Endothelial cell (in vitro differentiated cells): ENCODE measurements at regions not wholly inside any gene's neighbourhood (a gene's known extent, or its start where the extent isn't known, plus 50 kb on each side); places are given as distances from the start of the nearest gene placed in this dataset.

Source experiments
- DNase-seq: peaks from one replicate; pipeline ENCODE4 v3.0.0; 2021; ENCODE audit warnings: low spot score
- H3K27ac Mint-ChIP-seq: one replicate; pipeline ENCODE4 v1.8.0; 2021; ENCODE audit warnings: mixed read lengths, inconsistent platforms; ENCODE audit not compliant: unreplicated experiment
- H3K27me3 Mint-ChIP-seq: one replicate; pipeline ENCODE4 v1.8.0; 2021; ENCODE audit warnings: mild to moderate bottlenecking, moderate library complexity, mixed read lengths, inconsistent platforms; ENCODE audit not compliant: unreplicated experiment
- H3K36me3 Mint-ChIP-seq: one replicate; pipeline ENCODE4 v1.8.0; 2021; ENCODE audit warnings: mild to moderate bottlenecking, low read depth, mixed read lengths, inconsistent platforms; ENCODE audit not compliant: unreplicated experiment
- H3K4me1 Mint-ChIP-seq: one replicate; pipeline ENCODE4 v1.8.0; 2021; ENCODE audit warnings: mild to moderate bottlenecking, mixed read lengths, inconsistent platforms; ENCODE audit not compliant: unreplicated experiment
- H3K4me3 Mint-ChIP-seq: one replicate; pipeline ENCODE4 v1.8.0; 2021; ENCODE audit warnings: mild to moderate bottlenecking, mixed read lengths, inconsistent platforms; ENCODE audit not compliant: unreplicated experiment
- H3K9me3 Mint-ChIP-seq: one replicate; pipeline ENCODE4 v1.8.0; 2021; ENCODE audit warnings: mixed read lengths, inconsistent platforms; ENCODE audit not compliant: unreplicated experiment
- CTCF ChIP-seq: fragments of 200-600 bp; sonication (generic); IDR thresholded peaks from one replicate; pipeline ENCODE4 v1.5.0; 2021; ENCODE audit warnings: antibody characterized with exemption; ENCODE audit not compliant: unreplicated experiment

GRCh38 chr3:25040748-25041147 is 387.3 kb upstream of the RARB start:
- Mint-ChIP-seq H3K4me3 (no peak overlapping the region), H3K27me3 (no peaks in the 10 kb centered on the region), H3K36me3 (no peaks in the 10 kb centered on the region), H3K9me3 (no peaks in the 10 kb centered on the region), H3K27ac (no peak overlapping the region), H3K4me1 (peaks cover 9% of the 10 kb centered on the region)
- DNase-seq = no peak
- TF ChIP-seq CTCF = no peak

GRCh38 chr3:25041871-25042584 is 386.0 kb upstream of the RARB start:
- peaks cover 9% of the 10 kb centered on the region for H3K4me1 Mint-ChIP-seq
- no peak overlapping the region for H3K27ac Mint-ChIP-seq
- no peaks in the 10 kb centered on the region for H3K27me3 Mint-ChIP-seq
- no peaks in the 10 kb centered on the region for H3K9me3 Mint-ChIP-seq
- no peak overlapping the region for H3K4me3 Mint-ChIP-seq
- no peaks in the 10 kb centered on the region for H3K36me3 Mint-ChIP-seq
- no peak for DNase-seq
- TF ChIP-seq CTCF = no peak

GRCh38 chr3:25043177-25043576 is 384.9 kb upstream of the RARB start:
- Mint-ChIP-seq H3K4me1 (peaks cover 9% of the 10 kb centered on the region), H3K9me3 (no peaks in the 10 kb centered on the region), H3K4me3 (no peak overlapping the region), H3K27ac (no peak overlapping the region), H3K27me3 (no peaks in the 10 kb centered on the region), H3K36me3 (no peaks in the 10 kb centered on the region)
- no peak for TF ChIP-seq CTCF
- no peak for DNase-seq

- DNase-seq = no peak
- no peak overlapping the region for H3K27ac Mint-ChIP-seq
- H3K36me3 Mint-ChIP-seq = no peaks in the 10 kb centered on the region
- no peak overlapping the region for H3K4me3 Mint-ChIP-seq
- H3K27me3 Mint-ChIP-seq = no peaks in the 10 kb centered on the region
- no peaks in the 10 kb centered on the region for H3K9me3 Mint-ChIP-seq
- no peak for TF ChIP-seq CTCF
- peaks cover 9% of the 10 kb centered on the region for H3K4me1 Mint-ChIP-seq
Observed at GRCh38 chr3:25043749-25044148, 384.3 kb upstream of the RARB start.

GRCh38 chr3:25044762-25045710 is 383.0 kb upstream of the RARB start:
- peak overlapping the region; percentile 89 for H3K27ac Mint-ChIP-seq
- peaks cover 9% of the 10 kb centered on the region for H3K4me1 Mint-ChIP-seq
- no peaks in the 10 kb centered on the region for H3K27me3 Mint-ChIP-seq
- H3K9me3 Mint-ChIP-seq = no peaks in the 10 kb centered on the region
- no peak for TF ChIP-seq CTCF
- H3K4me3 Mint-ChIP-seq = no peak overlapping the region
- DNase-seq = peak; percentile 11
- H3K36me3 Mint-ChIP-seq = no peaks in the 10 kb centered on the region
